Mammary epithelial cell (primary cell): ENCODE measurements at regions not wholly inside any gene's neighbourhood (a gene's known extent, or its start where the extent isn't known, plus 50 kb on each side); places are given as distances from the start of the nearest gene placed in this dataset.

Experiments used
- CTCF ChIP-seq, 2 donors: IDR thresholded peaks in 1 of 2; conservative IDR thresholded peaks in 1 of 2; 2 replicates each; pipeline ENCODE4 v1.5.1; 2011 to 2012; ENCODE audit warnings: inconsistent platforms in 2 of 2, low read length in 2 of 2, mild to moderate bottlenecking in 2 of 2, control low read depth in 1 of 2, low read depth in 1 of 2; ENCODE audit not compliant: insufficient read depth in 1 of 2; ENCODE audit errors: extremely low read depth in 1 of 2
- EZH2 ChIP-seq: IDR thresholded peaks from 2 replicates; pipeline ENCODE4 v1.6.1; 2012; ENCODE audit warnings: low read length, inconsistent platforms, borderline replicate concordance

GRCh38 chr16:48681520-48681919 lies 71.5 kb upstream of the N4BP1 start:
- no peak for TF ChIP-seq CTCF (conservative IDR thresholded peaks at IDR 0.05 in 1 of 2, IDR thresholded peaks at IDR 0.05 in 1 of 2; ENCODE audit: extremely low read depth in 1 of 2, insufficient read depth in 1 of 2, low read depth in 1 of 2, low read length in 2 of 2)
- TF ChIP-seq EZH2: no peak
